Daoy (cell line): ENCODE measurements at regions not wholly inside any gene's neighbourhood (a gene's known extent, or its start where the extent isn't known, plus 50 kb on each side); places are given as distances from the start of the nearest gene placed in this dataset.
A peak's percentile ranks its signal among the peaks of the same experiment; 100 is the strongest.
"Not testable (repeated sequence)": the region's sequence is repeated elsewhere in the genome, so short reads cannot be mapped to it uniquely, and the experiment has no call there.

Experiments used
- DNase-seq: peaks from one replicate; pipeline ENCODE4 v3.0.0-alpha.2; 2015; ENCODE audit warnings: low read depth

DNA sequence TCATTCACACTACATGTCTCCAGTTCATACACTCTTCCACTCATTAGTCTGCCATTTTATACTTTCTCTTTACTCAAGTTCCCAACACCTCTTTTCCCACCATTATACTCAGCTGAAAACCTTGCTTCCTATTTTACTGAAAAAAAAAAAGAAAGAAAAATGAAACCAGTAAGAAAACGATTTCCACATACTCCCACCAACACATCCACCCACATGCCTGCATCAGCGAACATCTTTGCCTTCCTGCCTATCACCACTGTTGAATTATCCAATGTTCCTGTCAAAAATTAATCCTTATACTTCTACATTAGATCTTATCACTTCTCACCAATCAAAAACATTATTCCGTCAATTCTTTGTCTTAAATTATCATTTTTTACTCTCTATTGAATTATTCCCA is 188.1 kb upstream of the FAM241A start:
- DNase-seq: no peak

DNA sequence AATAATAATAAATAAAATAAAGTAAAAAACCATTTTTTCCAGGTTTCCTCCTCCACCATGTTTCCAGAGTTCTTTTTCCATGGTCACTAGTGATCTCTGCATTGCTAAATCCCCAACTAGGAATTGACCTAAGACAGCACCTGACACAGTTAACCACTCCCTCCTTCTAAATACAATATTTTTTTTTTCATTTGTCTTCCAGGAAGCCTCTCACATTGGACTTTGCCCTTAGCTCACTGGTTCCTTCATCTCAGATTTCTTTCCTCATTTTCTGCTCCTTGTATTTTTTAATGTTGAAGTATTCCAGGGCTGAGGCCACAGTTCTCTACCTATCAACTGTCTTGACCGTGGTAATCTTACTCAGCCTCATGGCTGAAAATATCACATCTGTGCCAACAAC is 187.3 kb upstream of the FAM241A start:
- DNase-seq: no peak

DNA sequence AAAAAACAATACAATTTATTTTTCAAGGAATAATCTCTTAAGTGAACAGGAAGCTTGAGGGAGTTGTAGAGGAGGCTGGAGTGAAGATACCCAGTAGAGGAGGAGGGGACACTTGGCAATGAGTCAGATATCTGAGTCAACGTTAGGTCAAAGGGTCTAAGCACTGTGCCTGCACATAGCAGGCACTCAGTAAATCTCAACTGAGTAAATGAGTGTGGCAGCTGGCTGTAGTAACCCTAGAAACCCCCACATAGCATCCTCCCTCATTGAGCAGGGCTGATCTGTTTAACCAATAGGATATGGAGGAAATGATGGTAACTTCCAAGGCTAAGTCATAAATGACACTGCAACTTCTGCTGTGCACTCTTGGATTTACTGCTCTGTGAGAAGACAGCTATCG is 186.0 kb upstream of the FAM241A start:
- DNase-seq: peak; percentile 49

DNA sequence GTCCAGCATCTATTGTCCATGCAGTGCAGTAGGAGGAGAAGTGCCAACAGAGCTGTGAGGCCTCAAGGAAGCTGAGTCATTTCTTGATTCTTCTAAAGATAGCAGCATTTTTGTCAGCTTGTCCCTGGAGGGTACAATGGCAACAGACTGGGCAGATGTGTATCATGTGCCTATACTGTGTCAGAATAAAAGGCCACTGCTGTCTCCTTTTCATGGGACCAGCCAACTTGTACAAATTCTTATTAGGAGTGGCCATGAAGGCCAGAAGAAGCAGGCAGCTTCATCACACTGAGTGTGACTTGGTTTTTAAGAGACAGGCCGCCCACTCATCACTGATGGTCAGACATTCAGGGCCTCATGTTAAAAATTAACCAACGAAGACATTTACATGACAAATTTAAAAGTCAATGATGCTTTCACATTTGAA is 185.0 kb upstream of the FAM241A start:
- DNase-seq: peak; percentile 9

DNA sequence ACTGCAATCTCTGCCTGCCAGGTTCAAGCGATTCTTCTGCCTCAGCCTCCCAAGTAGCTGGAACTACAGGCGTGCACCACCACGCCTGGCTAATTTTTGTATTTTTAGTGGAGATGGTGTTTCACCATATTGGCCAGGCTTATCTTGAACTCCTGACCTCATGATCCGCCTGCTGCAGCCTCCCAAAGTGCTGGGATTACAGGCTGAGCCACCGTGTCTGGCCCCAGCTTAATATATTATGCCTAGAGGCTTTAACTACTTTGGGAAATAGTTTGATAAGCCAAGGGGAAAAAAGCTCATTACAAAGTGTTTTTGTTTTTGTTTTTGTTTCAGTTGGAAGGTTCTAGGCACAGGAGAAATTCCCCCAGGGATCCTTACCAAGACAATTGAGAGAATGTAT is 184.2 kb upstream of the FAM241A start:
- not testable (repeated sequence) for DNase-seq

DNA sequence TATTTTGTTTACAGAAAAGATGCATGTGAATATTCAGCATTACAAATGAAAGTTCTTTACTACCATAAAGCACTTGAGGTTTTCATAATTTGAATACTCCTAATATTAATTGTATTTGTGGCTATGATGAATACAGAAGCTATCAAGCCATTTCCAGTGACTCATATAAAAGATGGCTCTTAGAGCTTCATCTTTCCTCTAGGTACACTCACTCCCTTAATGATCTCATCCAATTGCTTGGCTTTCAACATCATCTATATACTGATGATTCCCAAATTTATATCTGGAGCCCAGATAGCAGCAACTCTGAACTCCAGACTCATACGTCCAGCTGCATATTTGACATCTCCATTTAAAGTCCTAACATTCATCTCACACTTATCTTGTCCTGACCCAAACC is 183.4 kb upstream of the FAM241A start:
- no peak for DNase-seq

DNA sequence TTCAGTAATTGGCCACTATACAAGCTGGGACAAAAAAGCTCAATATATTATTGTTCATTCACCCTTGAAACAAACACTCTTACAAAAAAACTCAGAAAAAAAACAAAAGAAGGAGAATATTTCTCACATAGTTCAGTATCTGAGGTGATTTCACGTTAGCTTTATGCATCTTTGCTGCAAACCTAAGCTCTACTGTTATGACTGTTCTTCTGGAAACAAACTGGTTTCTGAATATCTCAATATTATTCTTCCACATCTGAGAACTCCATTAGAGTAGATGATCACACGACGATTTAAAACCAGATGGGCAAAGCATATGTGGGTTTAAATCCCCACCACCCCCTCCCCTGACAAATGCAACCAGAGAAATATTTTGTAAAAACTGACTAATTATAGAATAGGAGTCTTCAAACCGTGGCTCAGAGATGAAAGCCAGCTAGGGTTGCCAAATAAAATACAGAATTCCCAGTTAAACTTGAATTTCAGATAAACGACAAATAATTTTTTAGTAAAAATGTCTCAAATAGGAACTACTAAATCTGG is 182.0 kb upstream of the FAM241A start:
- no peak for DNase-seq

DNA sequence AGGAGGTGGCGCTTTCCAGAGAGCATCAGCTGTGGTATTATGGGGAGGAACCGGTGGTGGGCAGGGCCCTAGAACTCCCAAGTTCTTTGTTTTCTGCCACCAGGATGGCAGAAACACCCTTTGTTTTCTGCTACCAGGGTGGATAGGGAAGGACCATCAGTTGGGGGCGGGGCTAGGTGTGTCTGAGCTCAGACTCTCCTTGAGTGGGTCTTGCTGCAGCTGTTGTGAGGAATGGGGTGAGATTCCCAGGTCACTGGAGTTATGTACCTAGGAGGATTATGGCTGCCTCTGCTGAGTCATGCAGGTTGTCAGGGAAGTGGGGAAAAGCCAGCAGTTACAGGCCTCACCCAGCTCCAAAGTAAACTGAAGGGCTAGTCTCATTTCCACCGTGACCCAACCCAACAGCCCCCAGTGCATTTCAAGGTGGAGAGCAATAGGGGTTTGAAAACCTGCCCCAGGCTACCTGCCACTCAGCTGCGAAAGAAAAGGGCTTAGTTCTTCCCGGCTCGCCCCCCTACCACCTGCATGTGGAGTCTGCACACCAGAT is 167.8 kb upstream of the FAM241A start:
- no peak for DNase-seq

DNA sequence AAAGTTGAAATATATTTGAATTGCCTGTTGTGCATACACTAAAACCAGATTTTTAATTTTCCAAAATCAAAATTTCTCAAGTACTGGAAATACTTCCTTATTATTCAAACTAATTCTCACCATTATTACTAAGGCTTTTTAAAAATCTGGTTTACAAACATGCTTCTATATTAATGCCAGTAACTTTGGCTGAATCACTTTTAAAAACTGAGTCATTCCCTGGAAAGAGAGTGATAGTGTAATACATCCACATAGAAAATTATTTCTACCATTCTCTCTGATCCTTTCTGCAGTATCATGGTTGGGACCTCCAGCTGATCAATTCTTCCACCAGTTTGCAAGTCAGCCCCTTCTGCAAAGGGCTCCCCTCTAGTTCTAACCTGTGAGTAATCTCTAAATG is 165.3 kb upstream of the FAM241A start:
- no peak for DNase-seq

DNA sequence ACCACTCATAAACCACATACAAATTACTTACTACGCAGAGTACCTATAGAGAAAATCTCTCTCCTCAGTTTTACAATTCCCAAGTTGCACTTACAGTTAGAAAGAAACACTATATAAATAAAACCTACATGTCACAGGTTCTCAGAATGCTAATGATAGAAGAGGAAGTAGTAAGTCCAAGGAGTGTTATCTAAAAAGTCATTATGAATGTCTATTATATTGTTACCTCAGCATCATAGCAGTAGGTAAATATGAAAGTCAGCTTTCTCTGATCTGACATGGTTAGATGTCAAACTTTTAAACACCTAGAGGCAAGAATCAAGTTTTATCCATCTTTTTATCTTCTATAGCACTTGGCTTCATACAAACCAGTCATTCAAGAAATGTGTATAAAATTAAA is 163.2 kb upstream of the FAM241A start:
- DNase-seq: no peak

DNA sequence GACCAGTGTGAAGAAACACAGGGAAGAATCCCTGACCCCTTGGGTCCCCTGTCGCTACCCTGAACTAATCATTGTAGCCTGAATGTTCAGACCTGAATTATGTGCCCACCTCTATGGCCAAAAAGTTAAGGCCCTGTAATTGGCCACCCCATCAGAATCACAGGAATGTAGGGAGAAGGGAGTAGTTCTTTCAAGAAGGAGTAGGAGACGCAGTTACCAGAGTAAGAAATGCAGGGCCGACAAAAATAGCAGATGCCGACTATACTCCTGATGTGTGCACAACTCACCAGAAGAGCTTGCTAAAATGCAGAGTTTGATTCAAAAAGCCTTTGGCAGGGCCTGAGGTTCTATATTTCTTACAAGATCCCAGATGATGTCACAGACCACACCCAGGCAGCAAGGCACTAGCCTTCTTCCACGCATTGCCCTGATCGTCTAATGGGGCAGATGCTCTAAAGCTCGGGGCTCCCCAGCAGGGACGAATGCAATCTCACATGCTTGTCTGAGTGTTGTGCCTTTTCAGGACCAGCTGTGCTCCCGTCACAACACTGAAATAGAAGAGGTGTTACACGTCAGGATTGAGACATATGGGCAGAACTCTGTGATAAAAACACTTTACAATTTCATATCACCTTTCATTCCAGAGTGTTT is 161.0 kb upstream of the FAM241A start:
- no peak for DNase-seq

DNA sequence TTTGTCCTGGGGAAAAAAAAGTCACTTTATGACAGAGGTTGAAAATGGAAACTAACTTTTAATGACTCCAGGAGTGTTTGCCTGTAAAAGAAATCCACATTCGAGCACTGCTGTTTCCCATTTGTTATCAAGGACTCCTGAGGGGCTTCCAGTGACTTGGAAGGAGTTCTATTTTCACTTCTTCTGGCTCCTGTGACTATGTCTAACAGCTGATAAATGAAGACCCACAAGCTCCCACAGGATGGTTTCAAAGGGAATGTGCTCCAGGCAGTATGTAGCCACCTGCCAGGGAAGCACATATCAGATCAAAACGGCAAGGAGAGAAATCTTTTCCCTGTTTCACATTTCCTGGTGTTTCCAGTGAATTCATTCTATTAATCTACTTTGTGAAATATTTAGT is 159.8 kb upstream of the FAM241A start:
- DNase-seq: no peak

DNA sequence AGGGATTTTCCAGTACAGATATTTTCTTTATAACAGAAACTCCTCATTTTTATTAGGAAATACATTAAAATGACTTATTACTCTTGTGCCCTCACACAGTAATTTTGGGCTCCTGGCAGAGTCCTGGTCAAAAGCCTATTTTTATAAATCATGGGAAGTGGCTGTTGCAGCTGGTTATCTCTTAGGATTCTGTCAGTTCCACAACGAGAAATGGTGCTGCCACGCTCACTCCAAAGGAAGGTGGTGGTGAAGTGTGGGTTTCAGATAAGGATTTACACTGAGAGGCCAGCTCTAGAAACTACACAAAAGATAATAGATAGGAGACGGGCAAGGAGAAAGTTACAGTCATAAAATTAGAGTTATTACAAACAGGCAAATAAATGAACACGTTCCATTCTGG is 159.2 kb upstream of the FAM241A start:
- DNase-seq: no peak

DNA sequence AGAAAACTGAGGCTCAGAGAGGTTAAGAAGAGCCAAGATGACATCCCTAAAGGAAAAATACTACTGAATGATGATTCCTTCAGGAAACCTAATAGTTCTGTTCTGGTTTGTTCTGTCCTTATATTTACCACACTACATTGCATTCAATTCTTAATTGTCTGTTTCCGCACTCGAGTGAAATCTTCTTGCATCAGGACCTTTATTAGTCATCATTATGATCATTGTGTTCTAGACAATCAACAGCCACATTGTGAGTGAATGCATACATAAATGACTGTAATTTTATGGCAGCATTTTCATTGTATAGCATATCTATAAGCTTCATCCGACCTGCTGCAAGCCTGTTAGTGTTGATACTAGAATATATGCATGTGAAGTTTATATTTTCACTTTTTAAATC is 156.7 kb upstream of the FAM241A start:
- no peak for DNase-seq

DNA sequence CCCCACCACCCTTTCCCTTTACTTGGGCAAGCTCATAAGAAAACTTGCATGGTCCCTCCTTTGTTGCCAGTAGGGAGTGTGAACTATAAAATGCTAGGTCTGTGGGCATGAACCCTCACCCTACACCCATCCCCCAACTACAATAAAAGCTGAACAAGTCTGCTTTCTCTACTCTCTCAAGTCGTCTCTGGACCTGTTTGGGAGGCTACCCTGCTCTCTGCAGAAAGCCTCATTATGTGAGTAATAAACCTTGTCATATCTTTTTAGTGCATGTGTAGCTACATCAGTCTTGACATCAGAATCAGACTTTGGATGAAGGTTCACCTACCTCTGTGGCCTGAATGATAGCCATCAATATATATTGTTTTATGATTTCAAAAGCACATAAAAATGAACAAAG is 155.4 kb upstream of the FAM241A start:
- no peak for DNase-seq

DNA sequence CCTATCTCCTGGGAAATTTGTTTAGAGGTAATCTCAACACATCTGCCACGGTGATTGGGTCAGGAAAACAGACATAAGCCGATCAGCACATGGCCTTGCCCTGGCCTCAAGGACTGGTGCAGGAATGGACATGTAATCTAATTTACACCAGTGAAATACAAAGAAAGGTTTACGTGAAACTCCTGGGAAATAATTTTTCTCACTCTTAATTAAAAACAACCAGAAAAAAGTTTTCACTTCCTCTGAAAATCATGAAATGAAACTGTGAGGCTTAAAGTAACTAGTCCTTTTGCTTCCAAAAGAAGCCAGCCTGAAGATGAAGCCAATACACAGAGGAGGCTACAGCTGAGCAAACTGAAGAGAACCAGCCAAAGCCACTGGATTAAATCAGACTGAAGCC is 154.1 kb upstream of the FAM241A start:
- no peak for DNase-seq

DNA sequence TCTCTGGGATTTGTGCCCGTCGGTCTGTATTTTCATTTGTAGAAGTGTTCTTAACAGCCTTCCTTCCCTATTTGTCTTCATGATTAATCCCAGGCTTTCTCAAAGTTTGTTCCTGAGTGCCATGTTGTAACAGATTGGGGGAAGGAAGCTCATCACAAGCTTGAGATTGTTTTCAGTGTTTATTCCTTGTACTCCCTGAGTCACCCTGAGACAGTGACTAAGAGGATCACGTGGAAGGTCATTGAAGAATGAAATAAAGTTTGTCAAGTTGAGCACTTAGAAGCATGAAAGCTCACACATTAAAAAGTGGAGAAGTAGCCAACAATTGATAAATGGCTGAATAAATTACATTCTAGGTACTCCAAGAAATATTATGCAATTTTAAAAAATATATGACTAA is 153.5 kb upstream of the FAM241A start:
- peak; percentile 1 for DNase-seq

DNA sequence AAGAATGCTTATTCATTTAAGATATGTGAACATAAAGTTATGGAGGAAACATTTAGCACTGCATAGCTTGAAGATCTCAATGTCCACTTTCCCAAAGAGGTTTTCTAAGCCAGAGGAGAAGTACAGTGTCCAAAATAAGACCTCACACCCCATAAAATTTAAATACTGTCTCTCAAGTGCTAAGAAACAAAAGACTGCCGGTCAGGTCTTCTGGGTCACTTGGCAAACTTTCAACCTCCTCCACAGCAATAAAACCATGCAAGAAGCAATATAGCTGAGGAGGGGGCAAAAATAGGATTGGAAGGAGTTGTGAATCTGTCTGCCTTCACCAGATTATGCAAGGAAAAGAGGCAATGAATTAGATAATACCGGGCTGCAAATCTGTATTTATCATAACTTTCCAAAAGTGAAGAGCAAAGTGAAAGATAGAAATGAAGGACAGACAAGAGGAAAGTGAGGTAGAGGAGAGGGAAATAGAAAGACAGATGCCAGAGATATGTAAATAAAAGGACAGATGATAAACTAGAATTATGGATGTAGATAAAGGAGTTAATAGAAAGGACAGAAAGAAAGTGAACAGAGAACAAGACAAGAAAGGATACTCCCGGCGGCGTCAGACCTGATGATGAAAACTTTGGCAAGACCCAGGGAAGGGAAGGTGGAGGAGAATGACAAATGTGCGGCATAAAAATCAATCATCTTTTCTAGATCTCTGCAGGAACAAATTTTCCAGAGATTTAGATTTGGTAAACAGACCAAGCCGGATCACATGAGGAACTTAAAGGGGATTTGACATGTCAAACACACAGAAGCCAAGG is 152.7 kb upstream of the FAM241A start:
- DNase-seq: no peak

DNA sequence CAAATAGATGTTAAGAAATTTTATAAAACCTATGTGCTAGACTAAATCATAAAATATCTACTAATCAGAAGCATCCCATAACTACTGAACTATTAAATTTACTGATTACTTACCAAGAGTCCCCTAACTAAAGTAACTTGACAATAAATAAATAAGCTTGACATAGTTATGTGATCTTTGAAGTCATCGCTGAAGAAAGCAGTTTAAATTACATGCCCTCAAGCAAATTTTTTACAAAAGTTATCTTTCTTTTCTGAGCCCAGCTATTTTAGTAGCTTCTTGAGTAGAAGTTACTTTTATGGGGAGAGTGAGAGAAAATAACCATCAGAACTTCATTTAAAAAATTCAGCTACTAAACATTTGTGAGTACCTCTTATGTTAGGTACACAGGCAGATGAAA is 150.9 kb upstream of the FAM241A start:
- DNase-seq: no peak

DNA sequence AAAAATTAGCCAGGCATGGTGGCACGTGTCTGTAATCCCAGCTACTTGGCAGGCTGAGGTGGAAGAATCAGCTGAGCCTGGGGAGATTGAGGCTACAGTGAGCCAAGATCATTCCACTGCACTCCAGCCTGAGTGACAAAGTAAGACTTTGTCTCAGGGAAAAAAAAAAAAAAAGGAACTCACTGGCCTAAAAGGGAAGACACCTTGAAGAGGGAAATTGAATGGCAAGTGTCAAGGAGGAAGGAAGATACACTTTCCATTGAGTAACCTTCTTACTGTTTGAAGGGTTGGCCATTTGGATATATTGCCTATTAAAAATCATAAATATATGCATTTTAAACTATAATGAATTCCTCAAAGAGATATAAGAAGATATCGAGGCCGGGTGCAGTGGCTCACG is 147.5 kb upstream of the FAM241A start:
- DNase-seq: no peak

DNA sequence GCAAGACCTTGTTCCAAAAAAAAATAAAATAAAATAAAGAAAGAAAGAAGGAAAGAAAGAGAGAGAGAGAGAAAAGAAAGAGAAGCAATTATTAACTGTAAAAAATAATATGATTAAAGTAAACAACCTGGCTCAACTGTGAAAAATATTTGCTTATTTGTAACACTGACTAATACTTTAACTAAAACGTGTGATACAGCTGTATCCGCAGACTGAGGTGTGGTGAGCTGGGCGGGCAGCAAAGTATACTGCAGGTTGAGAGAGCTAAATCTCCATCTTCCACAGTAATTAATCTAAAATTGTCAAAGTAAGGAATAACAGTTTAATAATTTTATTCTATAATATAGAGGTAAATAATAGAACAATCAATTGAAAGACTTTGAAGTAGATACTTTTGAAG is 145.5 kb upstream of the FAM241A start:
- DNase-seq: no peak

DNA sequence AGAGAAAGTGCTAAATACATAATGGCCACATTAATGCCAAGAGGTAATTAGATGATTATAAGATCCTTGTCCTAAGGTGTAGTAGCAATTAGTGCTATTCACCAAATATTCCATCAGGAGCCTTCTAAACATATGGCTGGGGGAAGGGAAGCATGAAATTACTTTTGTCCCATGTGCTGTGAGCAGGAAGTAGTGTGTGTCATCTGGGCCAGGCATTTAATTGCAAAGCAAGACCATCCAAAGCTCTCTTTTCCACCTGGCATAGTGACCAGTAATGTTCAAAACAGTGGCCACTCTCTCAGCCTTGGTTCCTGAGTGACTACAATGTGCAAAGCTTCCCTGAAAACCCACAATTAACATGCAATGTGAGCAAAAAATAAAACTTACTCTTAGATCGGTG is 144.2 kb upstream of the FAM241A start:
- DNase-seq: no peak

DNA sequence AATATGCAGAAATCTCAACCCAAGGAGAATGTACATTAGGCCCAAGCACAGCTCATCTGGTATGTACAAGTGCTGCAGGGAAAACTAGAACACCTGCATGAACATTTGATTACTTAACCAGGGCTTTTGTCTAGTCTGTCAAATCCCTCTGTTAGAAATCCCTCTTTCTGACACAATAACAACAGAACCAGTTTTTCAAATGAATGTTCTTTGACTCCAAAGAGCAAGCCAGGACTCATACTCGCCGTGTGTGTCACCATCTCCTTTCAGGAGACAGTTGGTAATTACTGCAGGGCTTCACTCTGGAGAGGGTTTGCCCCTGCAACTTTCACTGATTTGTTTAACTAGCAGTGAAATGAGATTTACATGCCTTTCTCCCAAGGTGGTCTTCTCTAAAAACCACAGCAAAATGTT is 143.0 kb upstream of the FAM241A start:
- no peak for DNase-seq
